Suprapubic skin (tissue), 3 donors: ENCODE measurements at regions not wholly inside any gene's neighbourhood (a gene's known extent, or its start where the extent isn't known, plus 50 kb on each side); places are given as distances from the start of the nearest gene placed in this dataset.

Experiments used
- POLR2AphosphoS5 ChIP-seq, 3 donors: sonication (generic); formaldehyde crosslinking; IDR thresholded peaks; one replicate each; pipeline ENCODE4 v1.6.1; 2017; ENCODE audit warnings: antibody characterized with exemption in 3 of 3
- TF ChIP-seq, protein P1 (sequence below), 2 donors: fragments of 200-600 bp in 1 of 2; fragments of 450-650 bp in 1 of 2; sonication (generic) in 1 of 2; IDR thresholded peaks; one replicate each; pipeline ENCODE4 v1.5.1; 2016 to 2019; ENCODE audit warnings: antibody characterized with exemption in 2 of 2, mild to moderate bottlenecking in 1 of 2, moderate library complexity in 1 of 2

DNA sequence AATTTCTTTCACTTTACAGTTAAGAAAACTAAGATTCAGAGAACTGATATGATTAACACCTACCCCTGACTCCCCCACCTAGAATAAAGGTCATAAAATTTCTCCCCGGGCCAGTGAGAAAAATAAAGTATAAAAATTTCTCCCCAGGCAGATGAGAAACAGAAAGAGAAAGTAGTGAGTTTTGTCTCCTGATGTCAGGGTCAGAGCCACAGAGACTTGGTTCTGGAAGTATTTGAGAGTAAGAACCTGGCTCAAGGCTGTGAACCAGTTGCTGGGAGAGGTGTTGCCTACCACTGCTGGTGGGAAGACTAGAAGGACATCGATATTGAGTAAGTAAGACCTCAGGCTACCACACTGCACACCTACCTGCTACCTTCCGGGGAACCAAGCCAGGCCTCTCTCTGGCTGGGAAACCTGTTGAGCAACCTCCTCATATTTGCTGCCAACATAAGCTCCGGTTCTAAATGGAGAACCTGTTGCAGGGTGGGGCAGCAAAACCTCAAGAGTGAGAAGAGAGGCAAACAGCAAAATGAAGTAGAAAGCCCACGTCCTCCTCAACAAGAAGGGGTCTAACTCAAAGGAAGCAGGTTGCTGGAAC, 104.2 kb upstream of the PUDP start:
- TF ChIP-seq, protein P1, sequence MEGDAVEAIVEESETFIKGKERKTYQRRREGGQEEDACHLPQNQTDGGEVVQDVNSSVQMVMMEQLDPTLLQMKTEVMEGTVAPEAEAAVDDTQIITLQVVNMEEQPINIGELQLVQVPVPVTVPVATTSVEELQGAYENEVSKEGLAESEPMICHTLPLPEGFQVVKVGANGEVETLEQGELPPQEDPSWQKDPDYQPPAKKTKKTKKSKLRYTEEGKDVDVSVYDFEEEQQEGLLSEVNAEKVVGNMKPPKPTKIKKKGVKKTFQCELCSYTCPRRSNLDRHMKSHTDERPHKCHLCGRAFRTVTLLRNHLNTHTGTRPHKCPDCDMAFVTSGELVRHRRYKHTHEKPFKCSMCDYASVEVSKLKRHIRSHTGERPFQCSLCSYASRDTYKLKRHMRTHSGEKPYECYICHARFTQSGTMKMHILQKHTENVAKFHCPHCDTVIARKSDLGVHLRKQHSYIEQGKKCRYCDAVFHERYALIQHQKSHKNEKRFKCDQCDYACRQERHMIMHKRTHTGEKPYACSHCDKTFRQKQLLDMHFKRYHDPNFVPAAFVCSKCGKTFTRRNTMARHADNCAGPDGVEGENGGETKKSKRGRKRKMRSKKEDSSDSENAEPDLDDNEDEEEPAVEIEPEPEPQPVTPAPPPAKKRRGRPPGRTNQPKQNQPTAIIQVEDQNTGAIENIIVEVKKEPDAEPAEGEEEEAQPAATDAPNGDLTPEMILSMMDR (IDR thresholded peaks at IDR 0.05), result no peak
- TF ChIP-seq POLR2AphosphoS5 (IDR thresholded peaks at IDR 0.05), result no peak
